ENCODE measurements at regions not wholly inside any gene's neighbourhood (a gene's known extent, or its start where the extent isn't known, plus 50 kb on each side); places are given as distances from the start of the nearest gene placed in this dataset.

GRCh38 chr13:78238911-78239310 lies 320.3 kb upstream of the EDNRB start:
- H3K4me3 ChIP-seq (ENCODE audit: low read depth, low read length), result no peak overlapping the region
- no peak overlapping the region for H3K23ac ChIP-seq (ENCODE audit: low read length)
- H2BK120ac ChIP-seq (ENCODE audit: insufficient read depth, low read length, poor library complexity), result no peak overlapping the region
- H4K12ac ChIP-seq (ENCODE audit: low read depth, low read length), result no peak overlapping the region
- H3K4me1 ChIP-seq (ENCODE audit: control insufficient read depth in 1 of 2, insufficient read depth in 2 of 2, low read length in 2 of 2), result no peaks in the 10 kb centered on the region
- H3K14ac ChIP-seq (ENCODE audit: low read length), result no peak overlapping the region
- no peak overlapping the region for H2AK5ac ChIP-seq (ENCODE audit: low read length)
- H3K27ac ChIP-seq (ENCODE audit: low read depth, low read length), result no peak overlapping the region
- H4K8ac ChIP-seq (ENCODE audit: low read depth, low read length), result no peak overlapping the region
- no peak overlapping the region for H2BK12ac ChIP-seq (ENCODE audit: low read length)
- no peak overlapping the region for H3K4me2 ChIP-seq (ENCODE audit: low read length)
- H3K9ac ChIP-seq (ENCODE audit: low read length), result no peak overlapping the region
- no peaks in the 10 kb centered on the region for H3K36me3 ChIP-seq (ENCODE audit: control insufficient read depth in 1 of 2, insufficient read depth in 2 of 2, low read length in 2 of 2)
- no peaks in the 10 kb centered on the region for H3K79me2 ChIP-seq (ENCODE audit: control insufficient read depth, insufficient read depth, low read length, poor library complexity)
- no peaks in the 10 kb centered on the region for H3K27me3 ChIP-seq (ENCODE audit: insufficient read depth, low read length)
- WGBS (ENCODE audit: extremely low coverage, insufficient coverage, insufficient read length), result no CpG with 5 or more reads among the region's 2 CpGs
- H4K91ac ChIP-seq (ENCODE audit: low read depth, low read length), result no peak overlapping the region
- no peak for DNase-seq
- H3K18ac ChIP-seq (ENCODE audit: low read length), result no peak overlapping the region
- H3K79me1 ChIP-seq (ENCODE audit: low read length), result no peaks in the 10 kb centered on the region
- no peak overlapping the region for H2AFZ ChIP-seq (ENCODE audit: insufficient read depth, low read length, poor library complexity)
- H3K9me3 ChIP-seq (ENCODE audit: insufficient read depth, low read depth, low read length), result no peaks in the 10 kb centered on the region
- H3K4ac ChIP-seq (ENCODE audit: low read depth, low read length), result no peak overlapping the region
- H2BK5ac ChIP-seq (ENCODE audit: low read depth, low read length, poor library complexity), result no peak overlapping the region

- no peaks in the 10 kb centered on the region for H3K4me1 ChIP-seq (ENCODE audit: control insufficient read depth in 1 of 2, insufficient read depth in 2 of 2, low read length in 2 of 2)
- H3K79me1 ChIP-seq (ENCODE audit: low read length), result no peaks in the 10 kb centered on the region
- H4K12ac ChIP-seq (ENCODE audit: low read depth, low read length), result no peak overlapping the region
- no peak overlapping the region for H2BK12ac ChIP-seq (ENCODE audit: low read length)
- H3K14ac ChIP-seq (ENCODE audit: low read length), result no peak overlapping the region
- no peak overlapping the region for H3K4me2 ChIP-seq (ENCODE audit: low read length)
- no peaks in the 10 kb centered on the region for H3K36me3 ChIP-seq (ENCODE audit: control insufficient read depth in 1 of 2, insufficient read depth in 2 of 2, low read length in 2 of 2)
- H3K9me3 ChIP-seq (ENCODE audit: insufficient read depth, low read depth, low read length), result no peaks in the 10 kb centered on the region
- no peak overlapping the region for H3K27ac ChIP-seq (ENCODE audit: low read depth, low read length)
- no peak overlapping the region for H3K23ac ChIP-seq (ENCODE audit: low read length)
- no peaks in the 10 kb centered on the region for H3K79me2 ChIP-seq (ENCODE audit: control insufficient read depth, insufficient read depth, low read length, poor library complexity)
- no peak overlapping the region for H3K4me3 ChIP-seq (ENCODE audit: low read depth, low read length)
- H2BK5ac ChIP-seq (ENCODE audit: low read depth, low read length, poor library complexity), result no peak overlapping the region
- H2AFZ ChIP-seq (ENCODE audit: insufficient read depth, low read length, poor library complexity), result no peak overlapping the region
- H2BK120ac ChIP-seq (ENCODE audit: insufficient read depth, low read length, poor library complexity), result no peak overlapping the region
- no peak for DNase-seq
- H3K27me3 ChIP-seq (ENCODE audit: insufficient read depth, low read length), result no peaks in the 10 kb centered on the region
- H3K9ac ChIP-seq (ENCODE audit: low read length), result no peak overlapping the region
- H3K18ac ChIP-seq (ENCODE audit: low read length), result no peak overlapping the region
- H2AK5ac ChIP-seq (ENCODE audit: low read length), result no peak overlapping the region
- no peak overlapping the region for H4K8ac ChIP-seq (ENCODE audit: low read depth, low read length)
- no peak overlapping the region for H3K4ac ChIP-seq (ENCODE audit: low read depth, low read length)
- WGBS (ENCODE audit: extremely low coverage, insufficient coverage, insufficient read length), result no CpG with 5 or more reads among the region's 4 CpGs
- no peak overlapping the region for H4K91ac ChIP-seq (ENCODE audit: low read depth, low read length)
These were observed 310.3 kb upstream of the EDNRB start for GRCh38 chr13:78228940-78229339.

GRCh38 chr13:78228211-78228610 lies 309.6 kb upstream of the EDNRB start:
- no peak overlapping the region for H2AK5ac ChIP-seq (ENCODE audit: low read length)
- no peaks in the 10 kb centered on the region for H3K27me3 ChIP-seq (ENCODE audit: insufficient read depth, low read length)
- no peak overlapping the region for H3K4me2 ChIP-seq (ENCODE audit: low read length)
- H3K23ac ChIP-seq (ENCODE audit: low read length), result no peak overlapping the region
- H2BK5ac ChIP-seq (ENCODE audit: low read depth, low read length, poor library complexity), result no peak overlapping the region
- H3K27ac ChIP-seq (ENCODE audit: low read depth, low read length), result no peak overlapping the region
- H3K4me3 ChIP-seq (ENCODE audit: low read depth, low read length), result no peak overlapping the region
- no peak overlapping the region for H3K18ac ChIP-seq (ENCODE audit: low read length)
- no peak overlapping the region for H2BK120ac ChIP-seq (ENCODE audit: insufficient read depth, low read length, poor library complexity)
- H3K36me3 ChIP-seq (ENCODE audit: control insufficient read depth in 1 of 2, insufficient read depth in 2 of 2, low read length in 2 of 2), result no peaks in the 10 kb centered on the region
- H2AFZ ChIP-seq (ENCODE audit: insufficient read depth, low read length, poor library complexity), result no peak overlapping the region
- DNase-seq, result no peak
- no peaks in the 10 kb centered on the region for H3K4me1 ChIP-seq (ENCODE audit: control insufficient read depth in 1 of 2, insufficient read depth in 2 of 2, low read length in 2 of 2)
- no peak overlapping the region for H3K14ac ChIP-seq (ENCODE audit: low read length)
- H3K79me2 ChIP-seq (ENCODE audit: control insufficient read depth, insufficient read depth, low read length, poor library complexity), result no peaks in the 10 kb centered on the region
- H3K4ac ChIP-seq (ENCODE audit: low read depth, low read length), result no peak overlapping the region
- H3K79me1 ChIP-seq (ENCODE audit: low read length), result no peaks in the 10 kb centered on the region
- H4K12ac ChIP-seq (ENCODE audit: low read depth, low read length), result no peak overlapping the region
- H4K91ac ChIP-seq (ENCODE audit: low read depth, low read length), result no peak overlapping the region
- no CpG with 5 or more reads among the region's 1 CpG for WGBS (ENCODE audit: extremely low coverage, insufficient coverage, insufficient read length)
- H3K9me3 ChIP-seq (ENCODE audit: insufficient read depth, low read depth, low read length), result no peaks in the 10 kb centered on the region
- H3K9ac ChIP-seq (ENCODE audit: low read length), result no peak overlapping the region
- no peak overlapping the region for H2BK12ac ChIP-seq (ENCODE audit: low read length)
- H4K8ac ChIP-seq (ENCODE audit: low read depth, low read length), result no peak overlapping the region

GRCh38 chr13:78227709-78228108 lies 309.1 kb upstream of the EDNRB start:
- Histone ChIP-seq H3K79me2 (ENCODE audit: control insufficient read depth, insufficient read depth, low read length, poor library complexity) (no peaks in the 10 kb centered on the region), H3K4me3 (ENCODE audit: low read depth, low read length) (no peak overlapping the region), H2AK5ac (ENCODE audit: low read length) (no peak overlapping the region), H3K9ac (ENCODE audit: low read length) (no peak overlapping the region), H3K18ac (ENCODE audit: low read length) (no peak overlapping the region), H2BK120ac (ENCODE audit: insufficient read depth, low read length, poor library complexity) (no peak overlapping the region), H3K27ac (ENCODE audit: low read depth, low read length) (no peak overlapping the region), H4K8ac (ENCODE audit: low read depth, low read length) (no peak overlapping the region), H3K9me3 (ENCODE audit: insufficient read depth, low read depth, low read length) (no peaks in the 10 kb centered on the region), H2BK12ac (ENCODE audit: low read length) (no peak overlapping the region), H3K36me3 (ENCODE audit: control insufficient read depth in 1 of 2, insufficient read depth in 2 of 2, low read length in 2 of 2) (no peaks in the 10 kb centered on the region), H3K27me3 (ENCODE audit: insufficient read depth, low read length) (no peaks in the 10 kb centered on the region), H4K91ac (ENCODE audit: low read depth, low read length) (no peak overlapping the region), H3K79me1 (ENCODE audit: low read length) (no peaks in the 10 kb centered on the region), H2BK5ac (ENCODE audit: low read depth, low read length, poor library complexity) (no peak overlapping the region), H3K4ac (ENCODE audit: low read depth, low read length) (no peak overlapping the region), H3K14ac (ENCODE audit: low read length) (no peak overlapping the region), H3K4me2 (ENCODE audit: low read length) (no peak overlapping the region), H3K23ac (ENCODE audit: low read length) (no peak overlapping the region), H4K12ac (ENCODE audit: low read depth, low read length) (no peak overlapping the region), H2AFZ (ENCODE audit: insufficient read depth, low read length, poor library complexity) (no peak overlapping the region), H3K4me1 (ENCODE audit: control insufficient read depth in 1 of 2, insufficient read depth in 2 of 2, low read length in 2 of 2) (no peaks in the 10 kb centered on the region)
- DNase-seq, result peak in 1 of 2 donors; percentile 7
- WGBS (ENCODE audit: extremely low coverage, insufficient coverage, insufficient read length), result no CpG with 5 or more reads among the region's 3 CpGs

Data from trophoblast cell (in vitro differentiated cells and primary cell).